HG02973 (cell line): ENCODE measurements at regions not wholly inside any gene's neighbourhood (a gene's known extent, or its start where the extent isn't known, plus 50 kb on each side); places are given as distances from the start of the nearest gene placed in this dataset.
"Not testable (repeated sequence)": the region's sequence is repeated elsewhere in the genome, so short reads cannot be mapped to it uniquely, and the experiment has no call there.

ENCODE experiments used
- ATAC-seq: cut with Tn5 transposase; IDR thresholded peaks from one replicate; pipeline ENCODE4 v1.9.1; 2021; ENCODE audit warnings: moderate library complexity; ENCODE audit not compliant: unreplicated experiment

GRCh38 chr15:84536181-84536580 lies 64.6 kb upstream of the ZSCAN2 start:
- ATAC-seq, result not testable (repeated sequence)

DNA sequence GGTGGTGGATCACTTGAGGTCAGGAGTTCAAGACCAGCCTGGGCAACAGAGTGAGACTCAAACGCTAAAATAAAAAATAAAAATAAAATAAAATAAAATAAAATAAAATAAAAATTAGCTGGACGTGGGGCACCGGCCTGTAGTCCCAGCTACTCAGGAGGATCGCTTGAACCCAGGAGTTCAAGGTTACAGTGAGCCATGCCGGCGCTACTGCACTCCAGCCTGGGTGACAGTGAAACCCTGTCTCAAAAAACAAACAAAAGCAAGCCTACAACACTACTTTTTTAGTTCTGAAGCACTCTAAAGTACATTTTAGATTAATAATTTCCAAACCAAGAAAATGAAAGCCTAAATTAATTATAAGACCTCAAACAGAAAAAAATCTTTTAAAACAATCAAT lies 56.2 kb upstream of the ZSCAN2 start:
- ATAC-seq, result not testable (repeated sequence)

GRCh38 chr15:84547150-84547549 lies 53.7 kb upstream of the ZSCAN2 start:
- ATAC-seq, result not testable (repeated sequence)

DNA sequence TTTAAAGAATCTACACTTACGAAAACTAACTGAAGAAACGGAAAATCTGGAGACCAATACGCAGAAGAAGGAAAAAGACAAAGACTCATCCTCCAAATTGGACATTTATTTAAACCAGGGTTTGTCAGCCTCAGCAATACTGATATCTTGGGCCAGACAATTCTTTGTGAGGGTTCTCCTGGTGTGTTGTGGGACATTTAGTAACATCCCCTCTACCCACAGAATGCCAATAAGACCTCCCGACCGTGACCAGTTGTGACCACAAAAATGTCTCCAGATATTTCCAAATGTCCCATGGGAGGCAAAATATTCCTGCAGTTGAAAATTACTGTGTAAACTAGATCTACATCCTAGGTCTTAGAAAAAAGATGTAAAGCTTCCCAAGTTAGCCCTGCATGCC lies 50.3 kb upstream of the ZSCAN2 start:
- ATAC-seq, result not testable (repeated sequence)
